ENCODE measurements at regions not wholly inside any gene's neighbourhood (a gene's known extent, or its start where the extent isn't known, plus 50 kb on each side); places are given as distances from the start of the nearest gene placed in this dataset.

GRCh38 chr17:79192503-79193351 is 118.1 kb downstream of the ENGASE start (continued):
- TF ChIP-seq ZNF343 (CRISPR knock-in tag; IDR thresholded peaks at IDR 0.05) (no peak), NFKBIZ (CRISPR knock-in tag; IDR thresholded peaks at IDR 0.05) (no peak), ELK4 (CRISPR knock-in tag; IDR thresholded peaks at IDR 0.05; ENCODE audit: borderline replicate concordance) (no peak), HNRNPK (IDR thresholded peaks at IDR 0.05; ENCODE audit: low read depth, low read length, poor library complexity, severe bottlenecking) (no peak), XRCC5 (optimal IDR thresholded peaks at IDR 0.05; ENCODE audit: low read length) (peak; percentile 21), TBX3 (IDR thresholded peaks at IDR 0.05; ENCODE audit: borderline replicate concordance) (no peak), DBP (CRISPR knock-in tag; IDR thresholded peaks at IDR 0.05; ENCODE audit: not compliant biosample characterization) (no peak), GATA4 (IDR thresholded peaks at IDR 0.05; ENCODE audit: borderline replicate concordance, low read depth) (no peak), KAT8 (CRISPR knock-in tag; IDR thresholded peaks at IDR 0.05) (no peak), ZNF121 (CRISPR knock-in tag; IDR thresholded peaks at IDR 0.05) (no peak), HCFC1 (IDR thresholded peaks at IDR 0.05; ENCODE audit: low read depth, low read length) (no peak), ZBTB1 (CRISPR knock-in tag; IDR thresholded peaks at IDR 0.05; ENCODE audit: borderline replicate concordance) (no peak), ZNF446 (CRISPR knock-in tag; IDR thresholded peaks at IDR 0.05) (no peak), STAT5B (CRISPR knock-in tag; IDR thresholded peaks at IDR 0.05) (no peak), REXO4 (CRISPR knock-in tag; IDR thresholded peaks at IDR 0.05; ENCODE audit: borderline replicate concordance) (no peak), JUN (CRISPR knock-in tag; IDR thresholded peaks at IDR 0.05) (no peak), ZNF644 (CRISPR knock-in tag; IDR thresholded peaks at IDR 0.05; ENCODE audit: low read depth) (no peak), ZNF329 (CRISPR knock-in tag; IDR thresholded peaks at IDR 0.05; ENCODE audit: low read depth) (no peak), ZNF781 (CRISPR knock-in tag; IDR thresholded peaks at IDR 0.05; ENCODE audit: borderline replicate concordance, not compliant biosample characterization) (peak; percentile 73), ARID2 (CRISPR knock-in tag; IDR thresholded peaks at IDR 0.05; ENCODE audit: borderline replicate concordance) (no peak), ZSCAN31 (CRISPR knock-in tag; IDR thresholded peaks at IDR 0.05; ENCODE audit: low read depth) (0 out of 2 replicates have a peak, but pooled peaks have one; percentile 44), ZBTB25 (CRISPR knock-in tag; IDR thresholded peaks at IDR 0.05) (peak; percentile 68; the same call in 1 of the 2 replicates)
- TF ChIP-seq, protein P1, sequence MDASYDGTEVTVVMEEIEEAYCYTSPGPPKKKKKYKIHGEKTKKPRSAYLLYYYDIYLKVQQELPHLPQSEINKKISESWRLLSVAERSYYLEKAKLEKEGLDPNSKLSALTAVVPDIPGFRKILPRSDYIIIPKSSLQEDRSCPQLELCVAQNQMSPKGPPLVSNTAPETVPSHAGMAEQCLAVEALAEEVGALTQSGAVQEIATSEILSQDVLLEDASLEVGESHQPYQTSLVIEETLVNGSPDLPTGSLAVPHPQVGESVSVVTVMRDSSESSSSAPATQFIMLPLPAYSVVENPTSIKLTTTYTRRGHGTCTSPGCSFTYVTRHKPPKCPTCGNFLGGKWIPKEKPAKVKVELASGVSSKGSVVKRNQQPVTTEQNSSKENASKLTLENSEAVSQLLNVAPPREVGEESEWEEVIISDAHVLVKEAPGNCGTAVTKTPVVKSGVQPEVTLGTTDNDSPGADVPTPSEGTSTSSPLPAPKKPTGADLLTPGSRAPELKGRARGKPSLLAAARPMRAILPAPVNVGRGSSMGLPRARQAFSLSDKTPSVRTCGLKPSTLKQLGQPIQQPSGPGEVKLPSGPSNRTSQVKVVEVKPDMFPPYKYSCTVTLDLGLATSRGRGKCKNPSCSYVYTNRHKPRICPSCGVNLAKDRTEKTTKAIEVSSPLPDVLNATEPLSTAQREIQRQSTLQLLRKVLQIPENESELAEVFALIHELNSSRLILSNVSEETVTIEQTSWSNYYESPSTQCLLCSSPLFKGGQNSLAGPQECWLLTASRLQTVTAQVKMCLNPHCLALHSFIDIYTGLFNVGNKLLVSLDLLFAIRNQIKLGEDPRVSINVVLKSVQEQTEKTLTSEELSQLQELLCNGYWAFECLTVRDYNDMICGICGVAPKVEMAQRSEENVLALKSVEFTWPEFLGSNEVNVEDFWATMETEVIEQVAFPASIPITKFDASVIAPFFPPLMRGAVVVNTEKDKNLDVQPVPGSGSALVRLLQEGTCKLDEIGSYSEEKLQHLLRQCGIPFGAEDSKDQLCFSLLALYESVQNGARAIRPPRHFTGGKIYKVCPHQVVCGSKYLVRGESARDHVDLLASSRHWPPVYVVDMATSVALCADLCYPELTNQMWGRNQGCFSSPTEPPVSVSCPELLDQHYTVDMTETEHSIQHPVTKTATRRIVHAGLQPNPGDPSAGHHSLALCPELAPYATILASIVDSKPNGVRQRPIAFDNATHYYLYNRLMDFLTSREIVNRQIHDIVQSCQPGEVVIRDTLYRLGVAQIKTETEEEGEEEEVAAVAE (CRISPR knock-in tag; IDR thresholded peaks at IDR 0.05; ENCODE audit: borderline replicate concordance): peak; percentile 72; the same call in 1 of the 2 replicates

All from HepG2 (cell line).